Lower lobe of right lung (tissue), 2 donors: ENCODE measurements at regions not wholly inside any gene's neighbourhood (a gene's known extent, or its start where the extent isn't known, plus 50 kb on each side); places are given as distances from the start of the nearest gene placed in this dataset.
"Not testable (repeated sequence)": the region's sequence is repeated elsewhere in the genome, so short reads cannot be mapped to it uniquely, and the experiment has no call there.

ENCODE experiments used
- ATAC-seq, 2 donors: fragments of 200-7000 bp; cut with Tn5 transposase; one replicate each; pipeline ENCODE4 v1.9.1; 2020 to 2022; ENCODE audit warnings: mild to moderate bottlenecking in 2 of 2, moderate library complexity in 2 of 2
- DNase-seq: peaks from one replicate; pipeline ENCODE4 v3.0.0-alpha.2; 2020
- H3K27ac ChIP-seq: fragments of 200-600 bp; one replicate; pipeline ENCODE4 v1.8.0; 2022
- H3K27me3 ChIP-seq: fragments of 200-600 bp; one replicate; pipeline ENCODE4 v1.8.0; 2022; ENCODE audit warnings: low read depth
- H3K36me3 ChIP-seq: fragments of 200-600 bp; one replicate; pipeline ENCODE4 v1.8.0; 2022; ENCODE audit warnings: mild to moderate bottlenecking
- H3K4me1 ChIP-seq: fragments of 200-600 bp; one replicate; pipeline ENCODE4 v1.8.0; 2022
- H3K4me3 ChIP-seq: fragments of 200-600 bp; one replicate; pipeline ENCODE4 v1.8.0; 2022; ENCODE audit warnings: mild to moderate bottlenecking
- H3K9me3 ChIP-seq: fragments of 200-600 bp; one replicate; pipeline ENCODE4 v1.8.0; 2022
- CTCF ChIP-seq: fragments of 200-600 bp; IDR thresholded peaks from one replicate; pipeline ENCODE4 v1.8.0; 2022; ENCODE audit warnings: antibody characterized with exemption, mild to moderate bottlenecking
- intact Hi-C: fragments of 100-400 bp; cut with DNase I; formaldehyde crosslinking; loops from one replicate; pipeline ENCODE4 v1.11.0; 2022
- donor health status: DM: no; HTN: yes; CAD: no; lungs with severe emphysema.

DNA sequence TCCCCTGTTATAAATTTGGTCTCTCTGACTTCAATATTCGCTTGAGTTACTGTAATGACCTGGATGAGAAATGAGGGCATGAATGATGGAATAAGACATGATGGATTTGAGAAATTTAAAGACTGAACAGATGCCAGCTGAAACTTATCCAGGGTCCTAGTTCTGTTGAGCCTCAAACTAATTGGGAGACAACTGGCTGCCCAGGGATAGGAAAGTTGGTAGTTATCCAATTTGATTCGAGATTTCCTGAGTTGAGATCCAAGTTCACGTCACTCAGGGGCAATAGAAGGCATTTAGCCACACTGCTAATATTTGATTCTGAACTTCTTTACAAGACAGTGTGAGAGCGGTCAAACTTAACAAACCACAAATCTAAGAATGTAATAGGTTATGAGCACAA, 159.0 kb upstream of the CXCL13 start:
- ATAC-seq, result no peak
- no peak overlapping the region for H3K27ac ChIP-seq
- no peak overlapping the region for H3K4me3 ChIP-seq
- no peaks in the 10 kb centered on the region for H3K36me3 ChIP-seq
- intact Hi-C loops, result no loop called here
- no peaks in the 10 kb centered on the region for H3K27me3 ChIP-seq
- TF ChIP-seq CTCF, result no peak
- H3K4me1 ChIP-seq, result no peaks in the 10 kb centered on the region
- no peak for DNase-seq
- no peaks in the 10 kb centered on the region for H3K9me3 ChIP-seq

DNA sequence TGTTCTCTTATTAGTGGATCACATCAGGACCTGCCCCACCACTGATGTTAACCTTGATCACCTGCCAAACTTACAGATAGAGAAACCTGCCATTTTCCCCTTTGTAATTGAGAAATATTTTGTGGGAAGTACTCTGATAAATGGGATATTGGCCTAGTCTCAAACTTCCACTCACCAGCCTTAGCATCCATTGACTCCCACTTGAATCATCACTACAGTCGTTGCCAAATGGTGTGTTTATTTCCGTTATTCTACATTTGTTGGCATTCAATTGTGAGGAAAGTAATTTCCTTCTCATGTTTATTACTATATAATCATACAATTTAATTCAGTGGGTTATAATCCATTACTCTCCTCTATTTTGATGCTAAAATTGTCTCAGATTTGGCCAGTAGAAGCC, 156.4 kb upstream of the CXCL13 start:
- intact Hi-C loops, result no loop called here
- DNase-seq (no peak), ATAC-seq (no peak)
- Histone ChIP-seq H3K4me3 (no peak overlapping the region), H3K36me3 (no peaks in the 10 kb centered on the region), H3K27ac (no peak overlapping the region), H3K27me3 (no peaks in the 10 kb centered on the region), H3K9me3 (no peaks in the 10 kb centered on the region), H3K4me1 (no peaks in the 10 kb centered on the region)
- TF ChIP-seq CTCF, result no peak

DNA sequence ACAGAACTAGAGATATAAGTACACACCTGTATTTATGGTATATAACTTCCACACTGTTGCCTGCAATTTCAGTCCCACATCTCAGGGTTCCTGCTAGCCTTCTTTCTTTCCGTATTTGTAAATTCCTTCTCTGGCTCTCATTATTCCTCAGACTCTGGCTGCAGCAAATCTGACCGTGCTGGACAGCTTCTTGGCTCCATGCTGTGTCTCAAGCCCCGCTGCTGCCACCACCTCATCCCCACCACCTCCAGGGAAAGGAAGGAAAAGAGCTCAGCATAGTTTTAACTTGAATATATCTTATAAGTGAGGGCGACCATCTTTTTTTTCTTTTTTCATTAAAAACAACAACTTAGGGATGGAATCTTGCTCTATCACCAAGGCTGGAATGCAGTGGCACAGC, 155.6 kb upstream of the CXCL13 start:
- Histone ChIP-seq H3K9me3 (no peaks in the 10 kb centered on the region), H3K4me1 (no peaks in the 10 kb centered on the region), H3K27ac (no peak overlapping the region), H3K4me3 (no peak overlapping the region), H3K27me3 (no peaks in the 10 kb centered on the region), H3K36me3 (no peaks in the 10 kb centered on the region)
- DNase-seq (no peak), ATAC-seq (peak in 1 of 2 donors; percentile 32)
- intact Hi-C loops, result no loop called here
- no peak for TF ChIP-seq CTCF

- ATAC-seq (no peak), DNase-seq (no peak)
- no peaks in the 10 kb centered on the region for H3K4me1 ChIP-seq
- no peak overlapping the region for H3K27ac ChIP-seq
- H3K4me3 ChIP-seq, result no peak overlapping the region
- H3K36me3 ChIP-seq, result no peaks in the 10 kb centered on the region
- intact Hi-C loops, result no loop called here
- H3K9me3 ChIP-seq, result no peaks in the 10 kb centered on the region
- no peaks in the 10 kb centered on the region for H3K27me3 ChIP-seq
- TF ChIP-seq CTCF, result no peak
Measured at GRCh38 chr4:77451530-77451929, 154.1 kb upstream of the CXCL13 start.

GRCh38 chr4:77452117-77452516, 153.5 kb upstream of the CXCL13 start:
- intact Hi-C loops, H3K4me3 ChIP-seq, ATAC-seq, DNase-seq, H3K4me1 ChIP-seq, H3K27ac ChIP-seq, H3K27me3 ChIP-seq, H3K9me3 ChIP-seq, H3K36me3 ChIP-seq: not testable (repeated sequence)

DNA sequence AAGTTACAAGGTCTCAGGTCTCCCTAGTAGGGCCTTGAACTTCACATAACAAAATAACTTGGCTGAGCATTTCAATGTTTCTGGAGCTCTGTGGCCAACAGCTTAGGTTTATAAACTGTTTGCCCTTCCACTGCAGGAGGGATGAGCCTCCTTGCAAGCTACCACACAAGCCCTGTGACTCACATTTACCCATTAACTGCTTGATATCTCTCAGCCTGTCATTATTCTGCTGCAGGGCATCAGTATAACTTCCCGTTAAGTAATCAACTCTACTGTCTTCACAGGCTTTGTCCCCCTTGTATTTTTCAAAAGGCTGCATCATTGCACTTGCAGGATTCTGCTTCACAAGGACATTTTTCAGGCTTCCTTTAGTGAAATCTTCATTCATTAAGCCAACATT, 151.7 kb upstream of the CXCL13 start:
- DNase-seq (no peak), ATAC-seq (no peak)
- no peak for TF ChIP-seq CTCF
- H3K9me3 ChIP-seq, result no peaks in the 10 kb centered on the region
- no peaks in the 10 kb centered on the region for H3K36me3 ChIP-seq
- H3K27me3 ChIP-seq, result no peaks in the 10 kb centered on the region
- intact Hi-C loops, result no loop called here
- no peaks in the 10 kb centered on the region for H3K4me1 ChIP-seq
- no peak overlapping the region for H3K4me3 ChIP-seq
- no peak overlapping the region for H3K27ac ChIP-seq
